CD14-positive monocyte (primary cell): ENCODE measurements at regions not wholly inside any gene's neighbourhood (a gene's known extent, or its start where the extent isn't known, plus 50 kb on each side); places are given as distances from the start of the nearest gene placed in this dataset.

Source experiments
- DNase-seq, 3 donors: peaks; one replicate each; pipeline ENCODE4 v3.0.0-alpha.2; 2011 to 2022
- H2AFZ ChIP-seq: 2 replicates; pipeline ENCODE4 v1.6.0; 2012; ENCODE audit warnings: mild to moderate bottlenecking, low read depth, low read length, inconsistent platforms; ENCODE audit not compliant: insufficient read depth, poor library complexity, severe bottlenecking
- H3K27ac ChIP-seq, 2 donors: 1 replicate in 1 of 2; 2 replicates in 1 of 2; pipeline ENCODE4 v1.5.1; 2012 to 2013; ENCODE audit warnings: low read length in 2 of 2, control low read depth in 1 of 2, inconsistent platforms in 1 of 2, low read depth in 1 of 2, mild to moderate bottlenecking in 1 of 2
- H3K27me3 ChIP-seq, 2 donors: one replicate each; pipeline versions ENCODE4 v1.6.0 to v1.6.1; 2011 to 2013; ENCODE audit warnings: low read length in 2 of 2; ENCODE audit not compliant: control insufficient read depth in 2 of 2, insufficient read depth in 2 of 2
- H3K36me3 ChIP-seq, 2 donors: replicated peaks in 1 of 2; 1 replicate in 1 of 2; 2 replicates in 1 of 2; pipeline versions ENCODE4 v1.5.1 to v1.6.1; 2012 to 2013; ENCODE audit warnings: low read length in 2 of 2, control low read depth in 1 of 2, inconsistent platforms in 1 of 2, mild to moderate bottlenecking in 1 of 2; ENCODE audit not compliant: insufficient read depth in 2 of 2, control insufficient read depth in 1 of 2
- H3K4me1 ChIP-seq, 2 donors: 1 replicate in 1 of 2; 2 replicates in 1 of 2; pipeline versions ENCODE4 v1.5.1 to v1.6.1; 2012 to 2013; ENCODE audit warnings: low read length in 2 of 2, control low read depth in 1 of 2, inconsistent platforms in 1 of 2, mild to moderate bottlenecking in 1 of 2, moderate library complexity in 1 of 2; ENCODE audit not compliant: insufficient read depth in 2 of 2, control insufficient read depth in 1 of 2
- H3K4me2 ChIP-seq: replicated peaks from 2 replicates; pipeline ENCODE3; 2012; ENCODE audit warnings: low read length, moderate library complexity, mild to moderate bottlenecking; ENCODE audit not compliant: poor library complexity, severe bottlenecking; ENCODE audit errors: extremely low read depth
- H3K4me3 ChIP-seq, 3 experiments: fragments of 200-600 bp in 1 of 3; sonication (generic) in 1 of 3; replicated peaks in 1 of 3; 1 replicate in 2 of 3; 2 replicates in 1 of 3; pipeline ENCODE4 v1.5.1; 2011 to 2013; ENCODE audit warnings: low read length in 3 of 3, mild to moderate bottlenecking in 3 of 3, control low read depth in 2 of 3, low read depth in 2 of 3, inconsistent platforms in 1 of 3, moderate library complexity in 1 of 3
- H3K79me2 ChIP-seq: 2 replicates; pipeline ENCODE4 v1.6.0; 2012; ENCODE audit warnings: mild to moderate bottlenecking, control low read depth, inconsistent platforms, low read length, moderate library complexity; ENCODE audit not compliant: insufficient read depth
- H3K9ac ChIP-seq: 2 replicates; pipeline ENCODE4 v1.6.0; 2017; ENCODE audit warnings: low read length, mild to moderate bottlenecking; ENCODE audit not compliant: insufficient read depth, poor library complexity, severe bottlenecking
- H3K9me3 ChIP-seq, 2 donors: replicated peaks in 1 of 2; 1 replicate in 1 of 2; 2 replicates in 1 of 2; pipeline versions ENCODE4 v1.5.1 to v1.6.1; 2012 to 2013; ENCODE audit warnings: low read length in 2 of 2, control low read depth in 1 of 2; ENCODE audit not compliant: control insufficient read depth in 1 of 2, insufficient read depth in 1 of 2
- H4K20me1 ChIP-seq: 2 replicates; pipeline ENCODE4 v1.6.0; 2012; ENCODE audit warnings: mild to moderate bottlenecking, low read length, control low read depth, moderate library complexity; ENCODE audit not compliant: insufficient read depth
- H3K27ac Mint-ChIP-seq, 7 donors: one replicate each; pipeline ENCODE4 v1.8.0; 2020; ENCODE audit warnings: mild to moderate bottlenecking in 7 of 7, mixed read lengths in 7 of 7, moderate library complexity in 6 of 7, inconsistent platforms in 2 of 7
- H3K27me3 Mint-ChIP-seq, 3 donors: one replicate each; pipeline ENCODE4 v1.8.0; 2021 to 2022; ENCODE audit warnings: low read depth in 3 of 3, mild to moderate bottlenecking in 3 of 3, mixed read lengths in 3 of 3, moderate library complexity in 3 of 3, inconsistent platforms in 1 of 3
- H3K36me3 Mint-ChIP-seq, 2 donors: one replicate each; pipeline ENCODE4 v1.8.0; 2020; ENCODE audit warnings: mixed read lengths in 2 of 2, inconsistent platforms in 1 of 2, mild to moderate bottlenecking in 1 of 2
- H3K4me1 Mint-ChIP-seq: one replicate; pipeline ENCODE4 v1.8.0; 2020; ENCODE audit warnings: mild to moderate bottlenecking, mixed read lengths
- H3K4me3 Mint-ChIP-seq, 2 donors: one replicate each; pipeline ENCODE4 v1.8.0; 2020; ENCODE audit warnings: mild to moderate bottlenecking in 2 of 2, mixed read lengths in 2 of 2, moderate library complexity in 1 of 2
- H3K9me3 Mint-ChIP-seq, 7 donors: one replicate each; pipeline ENCODE4 v1.8.0; 2020 to 2022; ENCODE audit warnings: mixed read lengths in 7 of 7, mild to moderate bottlenecking in 6 of 7, moderate library complexity in 6 of 7, inconsistent platforms in 2 of 7
- CTCF ChIP-seq: fragments of 200-600 bp; IDR thresholded peaks from one replicate; pipeline ENCODE4 v1.8.0; 2022; ENCODE audit warnings: antibody characterized with exemption, mild to moderate bottlenecking
- WGBS: methylation state at CpG from one replicate; pipeline ENCODE4 v1.1.5; 2013; ENCODE audit warnings: missing lambda C conversion rate; ENCODE audit not compliant: insufficient coverage; 5-methylcytosine and 5-hydroxymethylcytosine counted together
- intact Hi-C, 2 donors: fragments of 100-400 bp; cut with micrococcal nuclease; formaldehyde crosslinking; loops; one replicate each; pipeline versions ENCODE4 v1.15.0 to v1.15.1; 2023

- 100% methylated on average over 2 of the region's 2 CpGs for WGBS
- Mint-ChIP-seq H3K27ac (no peak overlapping the region), H3K36me3 (no peaks in the 10 kb centered on the region), H3K9me3 (peaks cover 0 to 2% (median 0%) of the 10 kb centered on the region in 7 donors), H3K4me1 (no peaks in the 10 kb centered on the region), H3K4me3 (no peak overlapping the region), H3K27me3 (peaks cover 0 to 2% (median 0%) of the 10 kb centered on the region in 3 donors)
- Histone ChIP-seq H3K27me3 (no peaks in the 10 kb centered on the region), H3K9ac (no peak overlapping the region), H3K79me2 (no peaks in the 10 kb centered on the region), H3K4me2 (no peak overlapping the region), H3K4me1 (no peaks in the 10 kb centered on the region), H3K9me3 (no peaks in the 10 kb centered on the region), H3K36me3 (no peaks in the 10 kb centered on the region), H4K20me1 (no peaks in the 10 kb centered on the region), H2AFZ (no peak overlapping the region), H3K4me3 (no peak overlapping the region), H3K27ac (no peak overlapping the region)
- TF ChIP-seq CTCF: no peak
- intact Hi-C loops: no loop called here
- no peak for DNase-seq
Observed at GRCh38 chr5:67677422-67677970, 480.9 kb upstream of the CD180 start.

GRCh38 chr5:67676863-67677262 is 480.3 kb upstream of the CD180 start:
- Histone ChIP-seq H3K27ac (no peak overlapping the region), H3K4me2 (no peak overlapping the region), H4K20me1 (no peaks in the 10 kb centered on the region), H2AFZ (no peak overlapping the region), H3K9me3 (no peaks in the 10 kb centered on the region), H3K27me3 (no peaks in the 10 kb centered on the region), H3K4me1 (no peaks in the 10 kb centered on the region), H3K9ac (no peak overlapping the region), H3K36me3 (no peaks in the 10 kb centered on the region), H3K4me3 (no peak overlapping the region), H3K79me2 (no peaks in the 10 kb centered on the region)
- Mint-ChIP-seq H3K4me3 (no peak overlapping the region), H3K4me1 (no peaks in the 10 kb centered on the region), H3K36me3 (no peaks in the 10 kb centered on the region), H3K27ac (no peak overlapping the region), H3K27me3 (peaks cover 0 to 4% (median 0%) of the 10 kb centered on the region in 3 donors), H3K9me3 (no peaks in the 10 kb centered on the region)
- no peak for DNase-seq
- intact Hi-C loops: no loop called here
- no peak for TF ChIP-seq CTCF
- no CpG with 5 or more reads among the region's 2 CpGs for WGBS
